ENCODE measurements at regions not wholly inside any gene's neighbourhood (a gene's known extent, or its start where the extent isn't known, plus 50 kb on each side); places are given as distances from the start of the nearest gene placed in this dataset.

- no peak for TF ChIP-seq CTCF (conservative IDR thresholded peaks at IDR 0.05; ENCODE audit: low read depth in 2 of 2)
- TF ChIP-seq EZH2 (IDR thresholded peaks at IDR 0.05; ENCODE audit: low read depth, unreplicated experiment), result no peak
- no peak for TF ChIP-seq CREB1 (CRISPR knock-in tag; IDR thresholded peaks at IDR 0.05; ENCODE audit: low read depth)
- no peak for TF ChIP-seq POLR2AphosphoS5 (IDR thresholded peaks at IDR 0.05; ENCODE audit: low read depth)
- TF ChIP-seq ETS1 (IDR thresholded peaks at IDR 0.05), result no peak
- TF ChIP-seq EZH2phosphoT487 (IDR thresholded peaks at IDR 0.05; ENCODE audit: unreplicated experiment), result no peak
- no peak for TF ChIP-seq JUNB (IDR thresholded peaks at IDR 0.05; ENCODE audit: unreplicated experiment)
- no peak for TF ChIP-seq ZNF331 (CRISPR knock-in tag; IDR thresholded peaks at IDR 0.05; ENCODE audit: low read depth)
- TF ChIP-seq REST (IDR thresholded peaks at IDR 0.05; ENCODE audit: unreplicated experiment), result no peak
- no peak for TF ChIP-seq NANOG (IDR thresholded peaks at IDR 0.05; ENCODE audit: borderline replicate concordance)
- TF ChIP-seq ZNF462 (CRISPR knock-in tag; IDR thresholded peaks at IDR 0.05), result no peak
These were observed 95.4 kb upstream of the RAB40AL start for GRCh38 chrX:102841706-102842003.
